ENCODE measurements at regions not wholly inside any gene's neighbourhood (a gene's known extent, or its start where the extent isn't known, plus 50 kb on each side); places are given as distances from the start of the nearest gene placed in this dataset.
"Not testable (repeated sequence)": the region's sequence is repeated elsewhere in the genome, so short reads cannot be mapped to it uniquely, and the experiment has no call there.

DNA sequence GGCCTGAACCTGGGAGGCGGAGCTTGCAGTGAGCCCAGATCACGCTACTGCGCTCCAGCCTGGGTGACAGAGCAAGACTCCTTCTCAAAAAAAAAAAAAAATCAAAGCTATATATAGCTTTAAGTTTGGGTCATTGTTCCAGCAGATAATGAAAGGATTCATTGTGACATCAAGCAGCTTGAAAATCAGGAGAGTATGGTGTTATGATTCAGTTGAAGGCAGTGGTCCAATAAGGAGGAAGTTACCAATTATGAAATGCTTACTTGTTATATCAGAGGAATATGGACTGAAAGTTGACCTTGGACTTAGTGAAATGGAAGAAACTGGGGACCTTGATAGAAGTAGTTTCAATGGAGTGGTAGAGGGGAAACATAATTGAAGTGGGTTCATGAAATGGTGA, 140.4 kb upstream of the MAD2L1 start:
- no peak for DNase-seq (ENCODE audit: low spot score)
- in situ Hi-C loops (cut with MboI; ENCODE audit: low pct_unique_long_range_greater_than_20kb, low sequenced_read_pairs, unreplicated experiment), result no loop called here
- TF ChIP-seq, protein P1, sequence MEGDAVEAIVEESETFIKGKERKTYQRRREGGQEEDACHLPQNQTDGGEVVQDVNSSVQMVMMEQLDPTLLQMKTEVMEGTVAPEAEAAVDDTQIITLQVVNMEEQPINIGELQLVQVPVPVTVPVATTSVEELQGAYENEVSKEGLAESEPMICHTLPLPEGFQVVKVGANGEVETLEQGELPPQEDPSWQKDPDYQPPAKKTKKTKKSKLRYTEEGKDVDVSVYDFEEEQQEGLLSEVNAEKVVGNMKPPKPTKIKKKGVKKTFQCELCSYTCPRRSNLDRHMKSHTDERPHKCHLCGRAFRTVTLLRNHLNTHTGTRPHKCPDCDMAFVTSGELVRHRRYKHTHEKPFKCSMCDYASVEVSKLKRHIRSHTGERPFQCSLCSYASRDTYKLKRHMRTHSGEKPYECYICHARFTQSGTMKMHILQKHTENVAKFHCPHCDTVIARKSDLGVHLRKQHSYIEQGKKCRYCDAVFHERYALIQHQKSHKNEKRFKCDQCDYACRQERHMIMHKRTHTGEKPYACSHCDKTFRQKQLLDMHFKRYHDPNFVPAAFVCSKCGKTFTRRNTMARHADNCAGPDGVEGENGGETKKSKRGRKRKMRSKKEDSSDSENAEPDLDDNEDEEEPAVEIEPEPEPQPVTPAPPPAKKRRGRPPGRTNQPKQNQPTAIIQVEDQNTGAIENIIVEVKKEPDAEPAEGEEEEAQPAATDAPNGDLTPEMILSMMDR (IDR thresholded peaks at IDR 0.05; ENCODE audit: extremely low read depth, insufficient read depth, missing control alignments), result no peak

DNA sequence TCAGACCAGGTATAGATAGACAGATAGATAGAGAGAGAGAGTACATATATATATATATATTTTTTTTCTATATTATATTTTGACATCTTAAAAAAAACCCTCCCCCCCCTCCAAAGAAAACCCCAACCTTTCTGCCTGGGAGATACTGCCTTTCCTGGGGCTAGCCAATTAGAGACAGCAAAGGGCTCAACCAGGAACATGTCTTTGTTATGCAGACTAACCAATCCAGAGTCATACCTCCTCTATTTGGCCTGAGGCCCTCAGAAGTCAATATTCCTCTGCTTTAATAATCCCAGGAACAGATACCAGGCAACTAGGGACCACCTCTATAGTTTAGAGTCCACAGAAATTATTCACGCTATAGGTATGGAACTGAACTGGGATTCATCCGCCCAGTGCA, 135.6 kb upstream of the MAD2L1 start:
- TF ChIP-seq, protein P1 (IDR thresholded peaks at IDR 0.05; ENCODE audit: extremely low read depth, insufficient read depth, missing control alignments), result no peak
- DNase-seq (ENCODE audit: low spot score), result no peak
- in situ Hi-C loops (cut with MboI; ENCODE audit: low pct_unique_long_range_greater_than_20kb, low sequenced_read_pairs, unreplicated experiment), result no loop called here

DNA sequence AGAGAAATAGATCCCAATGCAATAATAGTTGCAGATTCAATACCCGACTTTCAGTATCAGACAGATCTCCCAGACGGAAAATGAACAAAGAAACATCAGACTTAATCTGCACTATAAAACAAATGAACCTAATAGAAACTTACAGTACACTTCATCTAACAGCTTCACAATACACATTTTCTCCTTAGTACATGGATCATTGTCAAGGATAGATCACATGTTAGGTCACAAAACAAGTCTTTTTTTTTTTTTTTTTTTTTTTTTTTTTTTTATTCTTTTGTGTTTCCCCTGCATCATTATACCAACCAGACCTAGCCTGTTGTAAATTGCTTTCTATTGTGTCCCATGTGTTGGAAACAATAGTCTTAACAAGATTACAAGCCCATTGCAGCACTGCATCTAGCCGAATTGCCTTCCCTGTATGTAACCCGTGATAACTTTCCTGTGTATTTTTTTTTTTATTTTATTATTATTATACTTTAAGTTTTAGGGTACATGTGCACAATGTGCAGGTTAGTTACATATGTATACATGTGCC, 134.0 kb upstream of the MAD2L1 start:
- in situ Hi-C loops (cut with MboI; ENCODE audit: low pct_unique_long_range_greater_than_20kb, low sequenced_read_pairs, unreplicated experiment); DNase-seq (ENCODE audit: low spot score): not testable (repeated sequence)

DNA sequence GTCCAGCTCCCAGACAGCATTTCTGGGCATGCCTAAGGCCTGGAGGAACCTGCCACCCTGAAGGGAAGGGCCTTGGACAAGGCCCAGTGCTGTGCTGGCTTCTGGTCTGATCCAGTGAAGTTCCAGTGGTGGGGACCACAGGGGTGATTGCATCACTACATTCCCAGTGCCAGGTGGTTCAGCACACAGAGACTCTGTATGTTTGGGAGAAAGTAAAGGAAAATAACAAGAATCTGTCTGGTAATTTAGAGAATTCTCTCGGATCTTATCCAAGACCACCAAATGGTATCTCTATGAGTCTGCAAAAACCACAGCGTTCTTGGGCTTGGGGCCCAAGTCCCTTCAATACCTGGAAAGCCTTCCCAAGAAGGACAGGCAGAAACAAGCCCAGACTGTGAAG, 131.8 kb upstream of the MAD2L1 start:
- TF ChIP-seq, protein P1 (IDR thresholded peaks at IDR 0.05; ENCODE audit: extremely low read depth, insufficient read depth, missing control alignments), result no peak
- no peak for DNase-seq (ENCODE audit: low spot score)
- in situ Hi-C loops (cut with MboI; ENCODE audit: low pct_unique_long_range_greater_than_20kb, low sequenced_read_pairs, unreplicated experiment), result no loop called here

DNA sequence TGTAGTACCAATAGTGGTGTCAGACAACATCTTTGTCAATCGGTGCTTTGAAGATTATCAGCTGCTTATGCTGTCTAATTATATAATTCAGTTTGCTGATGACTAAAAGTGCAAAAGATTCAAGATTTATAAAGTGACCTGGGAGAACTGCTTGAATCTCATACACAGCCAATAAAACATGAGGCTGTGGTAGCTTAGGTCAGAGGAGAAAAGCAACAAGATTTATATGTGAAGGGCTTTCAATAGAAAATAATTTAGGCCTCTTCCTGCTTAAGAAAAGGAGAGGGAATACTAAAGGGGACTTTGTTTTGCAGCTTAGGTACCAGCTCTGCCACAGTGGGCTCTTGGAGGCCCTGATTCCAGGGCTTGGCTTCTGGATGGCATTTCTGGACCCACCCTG, 111.0 kb upstream of the MAD2L1 start:
- in situ Hi-C loops (cut with MboI; ENCODE audit: low pct_unique_long_range_greater_than_20kb, low sequenced_read_pairs, unreplicated experiment), result no loop called here
- no peak for DNase-seq (ENCODE audit: low spot score)
- TF ChIP-seq, protein P1 (IDR thresholded peaks at IDR 0.05; ENCODE audit: extremely low read depth, insufficient read depth, missing control alignments), result no peak

DNA sequence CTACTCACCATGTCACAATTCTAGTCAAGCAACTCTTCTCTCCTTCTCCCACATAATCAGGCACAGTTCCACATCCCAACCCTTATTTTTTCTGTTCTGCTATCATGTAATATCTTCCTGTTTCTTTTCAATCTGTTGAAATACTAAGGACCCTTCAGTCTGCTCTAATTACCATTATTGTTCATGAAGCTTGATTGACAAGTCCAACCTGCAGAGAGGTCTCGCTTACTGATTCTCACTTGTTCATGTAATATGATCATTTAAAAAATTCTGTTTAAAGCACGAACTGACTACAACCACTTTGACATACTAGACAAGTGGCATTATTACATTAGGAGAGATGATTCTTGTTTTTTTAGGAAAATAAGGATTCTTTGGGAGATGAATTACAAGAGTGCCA, 108.6 kb upstream of the MAD2L1 start:
- in situ Hi-C loops (cut with MboI; ENCODE audit: low pct_unique_long_range_greater_than_20kb, low sequenced_read_pairs, unreplicated experiment), result no loop called here
- TF ChIP-seq, protein P1 (IDR thresholded peaks at IDR 0.05; ENCODE audit: extremely low read depth, insufficient read depth, missing control alignments), result no peak
- DNase-seq (ENCODE audit: low spot score), result no peak

DNA sequence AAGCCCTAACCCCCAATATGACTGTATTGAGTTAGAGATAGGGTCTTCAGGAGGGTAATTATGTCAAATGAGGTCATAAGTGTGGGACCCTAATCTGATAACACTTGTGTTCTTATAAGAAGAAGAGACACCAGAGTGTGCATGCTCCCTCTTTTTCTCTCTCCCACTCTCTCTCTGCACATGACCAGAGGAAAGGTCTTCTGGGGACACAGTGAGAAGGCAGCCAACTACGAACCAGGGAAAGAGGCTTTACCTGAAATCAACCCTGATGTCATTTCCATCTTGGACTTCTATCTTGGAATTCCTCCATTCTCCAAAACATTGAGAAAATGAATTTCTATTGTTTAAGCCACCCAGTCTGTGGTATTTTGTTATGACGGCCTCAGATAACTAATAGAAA, 97.2 kb upstream of the MAD2L1 start:
- no peak for DNase-seq (ENCODE audit: low spot score)
- TF ChIP-seq, protein P1 (IDR thresholded peaks at IDR 0.05; ENCODE audit: extremely low read depth, insufficient read depth, missing control alignments), result no peak
- in situ Hi-C loops (cut with MboI; ENCODE audit: low pct_unique_long_range_greater_than_20kb, low sequenced_read_pairs, unreplicated experiment), result loop anchor here (25.0 kb wide), 1 partner anchor 923 kb away; no protein-coding TSS in a partner anchor
